Uterus (tissue), 2 donors: ENCODE measurements at regions not wholly inside any gene's neighbourhood (a gene's known extent, or its start where the extent isn't known, plus 50 kb on each side); places are given as distances from the start of the nearest gene placed in this dataset.

ENCODE experiments used
- POLR2A ChIP-seq, 2 donors: fragments of 450-650 bp; IDR thresholded peaks; one replicate each; pipeline ENCODE4 v1.6.1; 2016; ENCODE audit warnings: antibody characterized with exemption in 2 of 2, mild to moderate bottlenecking in 1 of 2, moderate library complexity in 1 of 2
- TF ChIP-seq, protein P1 (sequence below), 4 experiments: fragments of 200-600 bp in 2 of 4; fragments of 450-650 bp in 2 of 4; sonication (generic) in 2 of 4; IDR thresholded peaks; one replicate each; pipeline ENCODE4 v1.5.1; 2016 to 2019; ENCODE audit warnings: antibody characterized with exemption in 4 of 4, mild to moderate bottlenecking in 2 of 4, moderate library complexity in 1 of 4

GRCh38 chr4:177860171-177860570 is 417.9 kb upstream of the AGA start:
- TF ChIP-seq, protein P1, sequence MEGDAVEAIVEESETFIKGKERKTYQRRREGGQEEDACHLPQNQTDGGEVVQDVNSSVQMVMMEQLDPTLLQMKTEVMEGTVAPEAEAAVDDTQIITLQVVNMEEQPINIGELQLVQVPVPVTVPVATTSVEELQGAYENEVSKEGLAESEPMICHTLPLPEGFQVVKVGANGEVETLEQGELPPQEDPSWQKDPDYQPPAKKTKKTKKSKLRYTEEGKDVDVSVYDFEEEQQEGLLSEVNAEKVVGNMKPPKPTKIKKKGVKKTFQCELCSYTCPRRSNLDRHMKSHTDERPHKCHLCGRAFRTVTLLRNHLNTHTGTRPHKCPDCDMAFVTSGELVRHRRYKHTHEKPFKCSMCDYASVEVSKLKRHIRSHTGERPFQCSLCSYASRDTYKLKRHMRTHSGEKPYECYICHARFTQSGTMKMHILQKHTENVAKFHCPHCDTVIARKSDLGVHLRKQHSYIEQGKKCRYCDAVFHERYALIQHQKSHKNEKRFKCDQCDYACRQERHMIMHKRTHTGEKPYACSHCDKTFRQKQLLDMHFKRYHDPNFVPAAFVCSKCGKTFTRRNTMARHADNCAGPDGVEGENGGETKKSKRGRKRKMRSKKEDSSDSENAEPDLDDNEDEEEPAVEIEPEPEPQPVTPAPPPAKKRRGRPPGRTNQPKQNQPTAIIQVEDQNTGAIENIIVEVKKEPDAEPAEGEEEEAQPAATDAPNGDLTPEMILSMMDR (IDR thresholded peaks at IDR 0.05): no peak
- no peak for TF ChIP-seq POLR2A (IDR thresholded peaks at IDR 0.05)
